Sigmoid colon (tissue), 3 donors: ENCODE measurements at regions not wholly inside any gene's neighbourhood (a gene's known extent, or its start where the extent isn't known, plus 50 kb on each side); places are given as distances from the start of the nearest gene placed in this dataset.

Experiments used
- POLR2A ChIP-seq, 2 donors: fragments of 450-650 bp; IDR thresholded peaks; one replicate each; pipeline ENCODE4 v1.6.1; 2016; ENCODE audit warnings: antibody characterized with exemption in 2 of 2, mild to moderate bottlenecking in 2 of 2, moderate library complexity in 2 of 2
- TF ChIP-seq, protein P1 (sequence below), 4 experiments: fragments of 450-650 bp in 3 of 4; fragments of 200-600 bp in 1 of 4; IDR thresholded peaks; one replicate each; pipeline ENCODE4 v1.5.1; 2016 to 2019; ENCODE audit warnings: antibody characterized with exemption in 4 of 4, mild to moderate bottlenecking in 3 of 4, moderate library complexity in 2 of 4

GRCh38 chr11:23856654-23857053 is 640.2 kb upstream of the LUZP2 start:
- TF ChIP-seq, protein P1, sequence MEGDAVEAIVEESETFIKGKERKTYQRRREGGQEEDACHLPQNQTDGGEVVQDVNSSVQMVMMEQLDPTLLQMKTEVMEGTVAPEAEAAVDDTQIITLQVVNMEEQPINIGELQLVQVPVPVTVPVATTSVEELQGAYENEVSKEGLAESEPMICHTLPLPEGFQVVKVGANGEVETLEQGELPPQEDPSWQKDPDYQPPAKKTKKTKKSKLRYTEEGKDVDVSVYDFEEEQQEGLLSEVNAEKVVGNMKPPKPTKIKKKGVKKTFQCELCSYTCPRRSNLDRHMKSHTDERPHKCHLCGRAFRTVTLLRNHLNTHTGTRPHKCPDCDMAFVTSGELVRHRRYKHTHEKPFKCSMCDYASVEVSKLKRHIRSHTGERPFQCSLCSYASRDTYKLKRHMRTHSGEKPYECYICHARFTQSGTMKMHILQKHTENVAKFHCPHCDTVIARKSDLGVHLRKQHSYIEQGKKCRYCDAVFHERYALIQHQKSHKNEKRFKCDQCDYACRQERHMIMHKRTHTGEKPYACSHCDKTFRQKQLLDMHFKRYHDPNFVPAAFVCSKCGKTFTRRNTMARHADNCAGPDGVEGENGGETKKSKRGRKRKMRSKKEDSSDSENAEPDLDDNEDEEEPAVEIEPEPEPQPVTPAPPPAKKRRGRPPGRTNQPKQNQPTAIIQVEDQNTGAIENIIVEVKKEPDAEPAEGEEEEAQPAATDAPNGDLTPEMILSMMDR (IDR thresholded peaks at IDR 0.05): no peak
- no peak for TF ChIP-seq POLR2A (IDR thresholded peaks at IDR 0.05)
